Neural crest cell (in vitro differentiated cells): ENCODE measurements at regions not wholly inside any gene's neighbourhood (a gene's known extent, or its start where the extent isn't known, plus 50 kb on each side); places are given as distances from the start of the nearest gene placed in this dataset.

Source experiments
- DNase-seq: peaks from one replicate; pipeline ENCODE4 v3.0.0; 2021; ENCODE audit warnings: low read depth, mixed read lengths, low spot score
- H3K27ac Mint-ChIP-seq: one replicate; pipeline ENCODE4 v1.8.0; 2021; ENCODE audit warnings: mild to moderate bottlenecking, mixed read lengths; ENCODE audit not compliant: unreplicated experiment
- H3K27me3 Mint-ChIP-seq: 2 replicates; pipeline ENCODE4 v1.8.0; 2021; ENCODE audit warnings: low read depth, mild to moderate bottlenecking, mixed read lengths
- H3K36me3 Mint-ChIP-seq: 2 replicates; pipeline ENCODE4 v1.8.0; 2021; ENCODE audit warnings: low read depth, mild to moderate bottlenecking, mixed read lengths
- H3K4me1 Mint-ChIP-seq: 2 replicates; pipeline ENCODE4 v1.8.0; 2021; ENCODE audit warnings: mixed read lengths
- H3K4me3 Mint-ChIP-seq: one replicate; pipeline ENCODE4 v1.8.0; 2021; ENCODE audit warnings: mild to moderate bottlenecking, mixed read lengths
- H3K9me3 Mint-ChIP-seq: 2 replicates; pipeline ENCODE4 v1.8.0; 2021; ENCODE audit warnings: mixed read lengths
- CTCF ChIP-seq: fragments of 200-600 bp; sonication (generic); conservative IDR thresholded peaks from 2 replicates; pipeline ENCODE4 v1.5.0; 2021; ENCODE audit warnings: antibody characterized with exemption, mild to moderate bottlenecking

- peaks cover 2% of the 10 kb centered on the region for H3K27me3 Mint-ChIP-seq
- DNase-seq, result no peak
- no peaks in the 10 kb centered on the region for H3K36me3 Mint-ChIP-seq
- H3K9me3 Mint-ChIP-seq, result no peaks in the 10 kb centered on the region
- TF ChIP-seq CTCF, result no peak
- H3K4me3 Mint-ChIP-seq, result no peak overlapping the region
- peaks cover 21% of the 10 kb centered on the region for H3K4me1 Mint-ChIP-seq
- no peak overlapping the region for H3K27ac Mint-ChIP-seq
These were observed 324.6 kb upstream of the TLE3 start for GRCh38 chr15:70422342-70422741.

- Mint-ChIP-seq H3K36me3 (no peaks in the 10 kb centered on the region), H3K9me3 (no peaks in the 10 kb centered on the region), H3K4me1 (peaks cover 21% of the 10 kb centered on the region), H3K27ac (no peak overlapping the region), H3K27me3 (peaks cover 2% of the 10 kb centered on the region), H3K4me3 (no peak overlapping the region)
- no peak for TF ChIP-seq CTCF
- DNase-seq, result no peak
These were observed 323.3 kb upstream of the TLE3 start for GRCh38 chr15:70420948-70421482.

- no peak for TF ChIP-seq CTCF
- Mint-ChIP-seq H3K4me1 (peaks cover 21% of the 10 kb centered on the region), H3K9me3 (no peaks in the 10 kb centered on the region), H3K4me3 (no peak overlapping the region), H3K36me3 (no peaks in the 10 kb centered on the region), H3K27me3 (peaks cover 2% of the 10 kb centered on the region), H3K27ac (no peak overlapping the region)
- peak; percentile 20 for DNase-seq
These were observed 322.6 kb upstream of the TLE3 start for GRCh38 chr15:70420086-70420947.

GRCh38 chr15:70418943-70419342 is 321.2 kb upstream of the TLE3 start:
- TF ChIP-seq CTCF, result no peak
- Mint-ChIP-seq H3K4me3 (no peak overlapping the region), H3K9me3 (no peaks in the 10 kb centered on the region), H3K27me3 (peaks cover 2% of the 10 kb centered on the region), H3K4me1 (peaks cover 21% of the 10 kb centered on the region), H3K36me3 (no peaks in the 10 kb centered on the region), H3K27ac (no peak overlapping the region)
- DNase-seq, result no peak

GRCh38 chr15:70417535-70417934 is 319.8 kb upstream of the TLE3 start:
- no peaks in the 10 kb centered on the region for H3K9me3 Mint-ChIP-seq
- peaks cover 21% of the 10 kb centered on the region for H3K4me1 Mint-ChIP-seq
- no peak for DNase-seq
- H3K27ac Mint-ChIP-seq, result no peak overlapping the region
- H3K36me3 Mint-ChIP-seq, result no peaks in the 10 kb centered on the region
- no peak overlapping the region for H3K4me3 Mint-ChIP-seq
- peaks cover 2% of the 10 kb centered on the region for H3K27me3 Mint-ChIP-seq
- no peak for TF ChIP-seq CTCF
